Hematopoietic multipotent progenitor cell treated with erythropoietin and hydrocortisone succinate and interleukin-3 and kit ligand, for 8 days (in vitro differentiated cells): ENCODE measurements at regions not wholly inside any gene's neighbourhood (a gene's known extent, or its start where the extent isn't known, plus 50 kb on each side); places are given as distances from the start of the nearest gene placed in this dataset.
"Not testable (repeated sequence)": the region's sequence is repeated elsewhere in the genome, so short reads cannot be mapped to it uniquely, and the experiment has no call there.

Experiments used
- DNase-seq: peaks from one replicate; pipeline ENCODE4 v3.0.0-alpha.2; 2015

DNA sequence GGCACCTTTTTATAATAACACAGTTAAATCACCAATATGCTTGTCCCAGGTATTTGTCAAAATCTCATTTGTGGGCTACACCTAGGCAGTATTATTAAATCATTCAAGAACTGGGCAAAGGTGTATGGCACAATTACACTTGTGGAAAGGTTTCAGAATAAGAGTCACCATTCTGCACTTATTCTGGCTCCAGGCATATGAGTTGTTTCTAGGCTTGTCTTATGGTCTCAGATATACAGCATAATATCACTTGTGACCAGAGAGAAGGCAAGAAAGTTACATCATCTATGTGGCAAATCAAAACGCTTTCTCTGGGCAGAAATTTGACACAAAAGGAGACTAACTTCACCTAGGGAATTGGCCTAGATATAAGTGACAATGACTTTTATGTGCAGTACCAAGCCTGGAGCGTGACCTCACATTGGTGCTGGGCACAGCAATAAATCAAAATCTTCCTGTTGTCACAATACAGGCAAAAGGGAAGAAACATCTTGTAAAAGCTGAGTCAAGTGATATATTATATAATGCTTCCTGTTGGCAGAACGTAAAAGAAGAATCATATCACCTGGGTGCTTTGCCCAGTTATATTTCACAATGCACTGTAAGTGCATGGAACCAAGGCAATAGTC lies 959.9 kb upstream of the AMELY start:
- DNase-seq, result no peak

- no peak for DNase-seq
Measured at GRCh38 chrY:7866976-7867375, 955.4 kb upstream of the AMELY start.

DNA sequence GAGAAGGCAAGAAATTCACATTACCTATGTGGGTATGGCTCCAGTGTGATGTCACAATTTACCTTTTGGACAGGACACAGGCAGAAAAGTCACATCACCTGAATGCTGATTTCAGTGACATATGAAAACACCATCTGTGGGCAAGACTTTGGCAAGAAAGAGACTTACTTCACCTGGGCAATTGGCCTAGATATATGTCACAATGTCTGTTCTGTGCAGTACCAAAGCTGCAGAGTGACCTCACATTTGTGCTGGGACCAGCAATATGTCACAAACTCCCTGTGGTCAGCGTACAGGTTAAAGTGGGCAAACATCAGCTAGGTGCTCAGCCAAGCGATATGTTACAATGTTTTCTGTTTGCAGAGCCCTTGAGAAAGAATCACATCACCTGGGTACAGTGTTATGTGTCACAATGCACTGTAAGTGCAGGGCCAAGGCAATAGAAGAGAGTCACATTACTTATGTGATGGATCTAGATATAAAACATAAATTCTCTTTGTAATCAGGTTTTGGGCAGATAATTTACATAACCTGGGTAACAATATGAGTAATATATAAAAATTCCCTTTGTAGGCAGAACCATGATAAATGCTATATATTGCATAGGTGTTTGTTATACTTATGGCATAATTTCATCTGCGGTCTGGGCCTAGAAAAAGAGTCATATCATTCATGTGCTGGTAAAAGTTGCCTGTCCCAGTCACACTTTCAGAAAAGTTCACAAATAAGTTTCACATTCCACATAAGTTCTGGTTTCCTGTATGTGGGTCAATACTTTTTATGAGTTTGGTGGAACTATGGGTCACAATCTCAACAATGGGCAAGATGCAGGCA lies 949.4 kb upstream of the AMELY start:
- no peak for DNase-seq

DNA sequence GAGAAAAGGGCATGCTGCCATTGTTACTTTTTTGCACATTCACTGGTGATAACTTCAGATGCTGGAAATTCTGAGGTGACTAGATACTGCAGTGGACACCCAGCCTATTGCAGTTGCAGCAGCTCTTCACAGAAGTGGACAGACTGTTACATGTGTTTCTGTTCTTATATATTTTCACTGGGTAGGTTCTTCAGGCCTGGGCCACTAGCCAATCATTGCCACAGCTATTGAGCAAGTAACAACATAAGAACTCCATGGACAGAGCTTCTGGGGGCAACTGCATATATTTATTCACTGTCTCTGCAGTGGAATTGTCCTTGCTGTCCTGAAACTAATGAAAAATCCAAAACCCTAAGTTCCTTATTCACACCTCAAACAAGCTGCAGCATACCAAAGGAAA lies 938.6 kb upstream of the AMELY start:
- no peak for DNase-seq

GRCh38 chrY:7845776-7846175 lies 934.2 kb upstream of the AMELY start:
- no peak for DNase-seq

- no peak for DNase-seq
Measured at GRCh38 chrY:7837046-7837445, 925.5 kb upstream of the AMELY start.

DNA sequence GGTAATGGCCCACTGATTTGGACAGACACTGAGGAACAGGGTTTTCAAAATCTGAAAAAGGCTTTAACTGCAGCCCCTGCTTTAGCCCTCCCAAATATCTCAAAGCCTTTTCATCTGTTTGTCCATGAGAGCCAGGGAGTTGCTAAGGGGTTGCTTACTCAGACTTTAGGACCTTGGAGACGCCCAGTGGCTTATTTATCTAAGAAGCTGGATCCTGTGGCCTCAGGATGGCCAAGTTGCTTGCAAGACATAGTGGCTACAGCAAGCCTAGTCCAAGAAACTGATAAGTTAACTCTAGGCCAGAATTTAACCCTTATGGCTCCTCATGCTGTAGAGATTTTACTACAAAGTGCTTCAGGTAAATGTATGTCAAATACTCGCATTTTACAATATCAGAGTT lies 924.8 kb upstream of the AMELY start:
- no peak for DNase-seq

DNA sequence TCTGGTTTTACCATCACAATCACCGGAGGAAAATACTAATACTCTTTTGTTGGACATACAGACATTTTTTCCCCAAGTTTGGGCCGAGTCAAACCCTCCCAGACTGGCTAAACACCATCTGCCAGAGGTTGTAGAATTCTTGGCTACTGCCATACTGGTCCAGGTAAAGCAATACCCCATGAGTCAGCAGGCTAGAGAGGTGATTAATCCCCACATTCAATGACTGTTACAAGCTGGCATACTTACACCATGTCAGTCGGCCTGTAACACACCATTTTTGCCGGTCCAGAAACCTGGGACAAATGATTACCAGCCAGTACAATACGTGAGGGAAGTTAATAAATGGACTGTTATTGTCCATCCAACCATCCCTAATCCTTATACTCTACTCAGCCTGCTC lies 923.9 kb upstream of the AMELY start:
- no peak for DNase-seq

DNA sequence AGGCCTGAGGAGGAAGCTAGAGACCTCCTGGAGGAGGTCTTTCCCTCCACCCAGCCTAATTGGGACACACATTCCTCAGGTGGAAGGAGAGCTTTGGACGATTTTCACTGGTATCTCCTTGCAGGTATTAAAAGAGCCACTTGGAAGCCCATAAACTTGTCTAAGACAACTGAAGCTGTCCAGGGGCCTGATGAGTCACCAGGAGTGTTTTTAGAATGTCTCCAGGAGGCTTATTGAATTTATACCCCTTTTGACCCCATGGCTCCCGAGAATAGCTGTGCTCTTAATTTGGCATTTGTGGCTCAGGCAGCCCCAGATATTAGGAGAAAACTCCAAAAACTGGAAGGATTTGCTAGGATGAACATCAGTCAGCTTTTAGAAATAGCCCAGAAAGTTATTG lies 922.7 kb upstream of the AMELY start:
- no peak for DNase-seq

DNA sequence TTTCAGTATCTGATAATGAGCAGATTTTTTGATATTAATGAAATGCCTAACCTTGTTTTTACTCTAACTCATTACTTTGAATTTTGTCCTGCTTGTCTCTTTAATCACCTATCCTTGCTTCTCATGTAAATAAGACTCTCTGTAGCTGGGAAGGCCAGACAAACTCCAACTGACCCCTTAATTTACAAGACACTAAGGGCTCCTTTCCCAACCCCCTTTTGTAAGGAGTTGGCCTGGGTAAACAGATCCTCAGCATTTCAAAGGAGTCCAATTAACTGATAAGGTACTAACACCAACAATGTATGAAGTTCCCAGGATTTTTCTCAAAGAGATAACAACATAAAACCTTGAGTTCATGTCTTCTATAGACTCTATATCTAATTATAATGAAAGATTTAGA lies 919.3 kb upstream of the AMELY start:
- DNase-seq, result not testable (repeated sequence)

DNA sequence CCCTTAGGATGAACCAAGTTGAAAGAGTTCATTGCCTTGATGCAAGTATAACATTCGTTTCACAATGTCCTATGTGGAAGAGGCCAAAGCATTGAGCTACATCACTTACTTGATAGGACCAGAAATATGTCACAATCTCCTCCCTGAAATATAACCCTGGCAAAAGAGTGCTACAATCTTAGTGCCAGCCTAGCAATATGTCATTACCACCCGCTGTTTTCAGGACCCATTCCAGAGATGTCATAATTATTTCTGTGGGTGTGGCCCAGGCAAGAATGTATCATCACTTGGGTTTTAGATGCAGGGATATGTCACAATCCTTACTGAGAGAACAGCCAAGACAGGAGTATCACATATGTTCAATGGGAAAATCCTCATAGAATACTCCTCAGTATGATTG lies 915.0 kb upstream of the AMELY start:
- no peak for DNase-seq

- DNase-seq, result no peak
Measured at GRCh38 chrY:7825874-7826273, 914.3 kb upstream of the AMELY start.

DNA sequence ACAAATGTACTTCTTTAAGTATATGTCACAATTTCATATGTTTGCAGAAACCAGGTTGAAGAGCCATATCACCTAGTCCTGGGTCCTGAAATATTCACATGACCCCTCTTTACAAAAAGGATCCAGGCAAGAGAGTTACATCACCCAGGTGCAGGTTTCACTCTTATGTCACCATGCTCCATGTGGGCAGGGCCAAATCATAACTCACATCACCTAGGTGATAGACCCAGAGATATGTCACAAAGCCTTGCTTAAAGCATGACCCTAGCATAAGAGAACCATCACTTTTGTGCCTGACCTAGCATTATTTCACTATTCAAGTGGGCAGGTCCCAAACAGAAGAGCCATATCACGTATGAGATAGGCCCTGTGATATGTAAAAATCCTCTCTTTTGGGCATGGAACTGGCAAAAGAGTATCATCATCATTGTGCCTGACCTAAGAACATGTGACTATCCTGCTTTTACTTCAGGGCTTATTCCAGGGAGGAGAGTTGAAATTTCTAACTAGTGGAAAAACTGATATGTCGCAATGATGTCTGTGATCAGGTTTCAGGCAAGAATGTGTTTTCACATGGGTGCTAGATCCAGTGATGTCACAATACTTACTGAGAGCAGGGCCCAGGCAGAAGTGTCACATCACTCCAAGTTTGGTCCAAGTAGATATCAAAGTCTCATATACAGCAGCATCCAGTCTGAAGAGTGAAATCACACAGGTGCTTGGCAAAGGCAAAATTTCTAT lies 909.9 kb upstream of the AMELY start:
- DNase-seq, result no peak

- DNase-seq, result no peak
Measured at GRCh38 chrY:7818924-7819323, 907.4 kb upstream of the AMELY start.

GRCh38 chrY:7816567-7816966 lies 905.0 kb upstream of the AMELY start:
- DNase-seq, result no peak

GRCh38 chrY:7815921-7816320 lies 904.4 kb upstream of the AMELY start:
- DNase-seq, result no peak

- DNase-seq, result no peak
Measured at GRCh38 chrY:7815285-7815684, 903.7 kb upstream of the AMELY start.

DNA sequence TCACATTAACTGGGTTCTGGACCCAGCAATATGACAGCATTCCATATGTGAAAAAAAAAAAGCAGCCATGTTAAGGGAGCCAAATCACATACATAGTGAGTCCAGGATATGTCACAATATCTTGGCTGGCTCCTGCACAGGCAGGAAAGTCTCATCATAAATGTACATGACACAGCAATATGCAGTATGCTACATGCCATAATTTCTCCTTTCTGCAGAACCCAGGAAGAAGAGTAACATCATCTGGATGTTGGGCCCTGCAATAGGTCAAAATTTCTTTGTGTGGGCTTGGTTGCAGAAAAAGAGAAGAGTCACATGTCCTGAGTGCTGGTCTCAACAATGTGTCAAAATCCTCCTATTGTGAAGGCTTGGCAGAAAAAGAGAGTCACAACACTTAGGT lies 902.8 kb upstream of the AMELY start:
- no peak for DNase-seq

DNA sequence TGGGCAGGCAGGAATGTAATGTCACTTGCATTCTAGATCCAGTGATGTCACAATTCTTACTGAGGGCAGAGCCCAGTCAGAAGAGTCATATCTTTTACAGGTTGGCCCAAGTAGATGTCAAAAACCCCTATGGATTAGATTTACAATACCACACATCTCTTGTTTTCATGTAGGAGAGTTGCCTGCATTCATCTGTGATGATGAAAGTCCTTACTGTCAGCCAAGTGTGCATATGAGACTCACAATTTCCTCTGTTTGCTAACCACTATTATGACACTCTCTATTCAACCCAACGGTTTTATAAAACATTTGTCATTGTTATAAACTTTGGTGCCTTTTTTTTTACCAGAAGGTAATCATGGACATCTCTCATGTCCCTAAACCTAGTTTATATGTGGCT lies 898.8 kb upstream of the AMELY start:
- no peak for DNase-seq

DNA sequence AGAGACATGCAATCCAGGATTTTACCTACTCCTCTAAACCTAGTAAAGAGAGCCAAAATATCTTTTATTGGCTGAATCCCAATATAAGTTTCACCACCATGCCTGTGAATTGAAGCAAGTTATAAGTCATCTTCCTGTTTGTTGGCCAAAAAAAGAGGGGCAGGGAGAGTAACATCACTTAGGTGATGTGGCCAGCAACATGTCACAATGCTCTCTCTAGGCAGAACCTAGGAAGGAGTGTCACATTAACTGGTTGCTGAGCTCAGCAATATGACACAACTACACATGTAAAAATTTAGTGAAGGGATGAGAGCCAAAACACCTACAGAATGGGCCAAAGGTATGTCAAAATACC lies 895.9 kb upstream of the AMELY start:
- no peak for DNase-seq

- no peak for DNase-seq
Measured at GRCh38 chrY:7806592-7807515, 895.3 kb upstream of the AMELY start.

DNA sequence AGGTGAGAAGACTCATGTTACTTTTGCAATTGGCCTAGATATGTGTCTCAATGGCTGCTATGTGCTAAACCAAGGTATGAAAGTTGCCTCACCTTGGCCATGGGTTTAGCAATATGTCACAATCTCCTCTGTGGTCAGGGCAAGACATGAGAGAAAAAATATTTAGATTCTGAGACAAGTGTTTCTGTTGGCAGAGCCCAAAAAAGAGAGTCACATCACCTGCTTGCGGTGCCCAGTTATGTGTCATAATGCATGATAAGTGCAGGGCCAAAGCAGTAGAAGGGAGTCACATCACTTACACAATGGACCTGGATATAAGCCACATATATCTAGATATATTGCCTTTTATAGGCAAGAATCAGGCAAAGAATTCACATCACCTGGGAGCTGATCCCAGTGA lies 894.1 kb upstream of the AMELY start:
- no peak for DNase-seq

DNA sequence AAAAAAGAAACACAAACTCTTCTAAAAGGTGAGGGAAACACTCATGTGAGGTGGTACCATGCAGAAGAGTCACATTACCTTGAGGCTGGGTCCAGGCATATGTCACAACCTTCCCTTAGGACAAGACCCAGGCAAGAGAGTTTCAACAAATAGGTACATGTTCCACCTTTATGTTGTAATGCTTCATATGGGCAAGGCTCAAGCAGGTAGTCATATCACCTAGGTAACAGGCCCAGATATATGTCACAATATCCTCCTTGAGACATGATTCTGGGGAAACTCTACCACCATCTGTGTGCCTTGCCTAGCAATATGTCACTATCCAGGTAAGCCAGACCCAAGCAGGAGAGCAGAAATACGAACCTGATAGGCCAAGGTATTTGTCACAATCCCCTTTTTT lies 892.2 kb upstream of the AMELY start:
- DNase-seq, result no peak
